Type B pancreatic cell (in vitro differentiated cells): ENCODE measurements at regions not wholly inside any gene's neighbourhood (a gene's known extent, or its start where the extent isn't known, plus 50 kb on each side); places are given as distances from the start of the nearest gene placed in this dataset.

Experiments used
- DNase-seq: peaks from one replicate; pipeline ENCODE4 v3.0.0; 2021; ENCODE audit warnings: mixed read lengths; ENCODE audit not compliant: unreplicated experiment; ENCODE audit errors: extremely low spot score
- H3K27ac Mint-ChIP-seq: 2 replicates; pipeline ENCODE4 v1.8.0; 2021; ENCODE audit warnings: mild to moderate bottlenecking, mixed read lengths
- H3K27me3 Mint-ChIP-seq: 2 replicates; pipeline ENCODE4 v1.8.0; 2021; ENCODE audit warnings: mixed read lengths
- H3K36me3 Mint-ChIP-seq: 2 replicates; pipeline ENCODE4 v1.8.0; 2021; ENCODE audit warnings: mixed read lengths
- H3K4me1 Mint-ChIP-seq: one replicate; pipeline ENCODE4 v1.8.0; 2021; ENCODE audit warnings: mixed read lengths; ENCODE audit not compliant: unreplicated experiment
- H3K4me3 Mint-ChIP-seq: 2 replicates; pipeline ENCODE4 v1.8.0; 2021; ENCODE audit warnings: mild to moderate bottlenecking, mixed read lengths
- H3K9me3 Mint-ChIP-seq: 2 replicates; pipeline ENCODE4 v1.8.0; 2021; ENCODE audit warnings: mixed read lengths
- CTCF ChIP-seq: fragments of 200-600 bp; sonication (generic); conservative IDR thresholded peaks from 2 replicates; pipeline ENCODE4 v1.5.0; 2021; ENCODE audit warnings: antibody characterized with exemption, mild to moderate bottlenecking

- TF ChIP-seq CTCF = no peak
- no peaks in the 10 kb centered on the region for H3K36me3 Mint-ChIP-seq
- H3K27me3 Mint-ChIP-seq = no peaks in the 10 kb centered on the region
- no peak overlapping the region for H3K27ac Mint-ChIP-seq
- no peaks in the 10 kb centered on the region for H3K9me3 Mint-ChIP-seq
- no peak overlapping the region for H3K4me3 Mint-ChIP-seq
- no peak for DNase-seq
- peaks cover 5% of the 10 kb centered on the region for H3K4me1 Mint-ChIP-seq
Measured at GRCh38 chr3:127033171-127033570, 50.3 kb downstream of the PLXNA1 start.

- Mint-ChIP-seq H3K27me3 (no peaks in the 10 kb centered on the region), H3K36me3 (no peaks in the 10 kb centered on the region), H3K27ac (no peak overlapping the region), H3K4me3 (no peak overlapping the region), H3K9me3 (no peaks in the 10 kb centered on the region), H3K4me1 (peaks cover 8% of the 10 kb centered on the region)
- no peak for DNase-seq
- no peak for TF ChIP-seq CTCF
Measured at GRCh38 chr3:127033786-127034185, 50.9 kb downstream of the PLXNA1 start.

DNA sequence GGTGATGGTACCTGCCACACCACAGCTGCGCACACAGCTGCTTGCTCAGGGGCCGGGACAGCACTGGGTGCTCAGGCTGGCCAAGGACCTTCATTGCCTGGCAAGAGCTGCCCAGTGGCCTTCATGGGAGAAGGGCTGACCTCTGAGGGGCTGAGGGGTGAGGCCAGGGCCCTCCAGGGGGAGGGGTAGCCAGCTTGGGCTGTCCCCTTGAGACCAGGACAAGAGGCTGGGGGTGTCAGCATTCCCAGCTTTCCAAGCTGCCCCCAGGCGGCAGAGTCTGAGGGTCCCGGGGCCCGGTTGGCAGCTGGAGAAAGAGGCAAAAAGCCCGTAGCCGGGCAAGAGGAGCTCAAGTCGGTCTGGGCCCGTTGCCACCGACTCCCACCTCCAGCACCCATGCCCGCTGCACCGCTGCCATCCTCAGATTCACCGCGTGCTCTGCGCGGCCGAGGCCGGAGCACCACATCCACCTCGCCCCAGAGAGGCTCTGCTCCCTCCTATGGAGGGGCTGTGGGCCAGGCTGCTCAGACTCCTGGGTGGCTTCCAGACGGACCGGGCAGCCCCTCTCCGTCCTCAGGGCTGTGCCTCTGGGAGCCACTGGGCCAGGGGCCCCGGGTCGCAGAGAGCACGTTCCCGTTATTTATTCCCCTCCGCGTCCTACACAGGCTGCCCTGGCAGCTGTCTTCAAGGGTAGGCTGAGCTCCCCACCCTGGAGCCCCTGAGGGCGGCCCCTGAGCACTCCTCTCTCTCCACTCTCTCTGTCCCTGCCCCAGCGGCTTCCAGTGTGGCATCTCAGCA is 51.5 kb downstream of the PLXNA1 start:
- peaks cover 8% of the 10 kb centered on the region for H3K4me1 Mint-ChIP-seq
- no peak for DNase-seq
- no peaks in the 10 kb centered on the region for H3K9me3 Mint-ChIP-seq
- no peak overlapping the region for H3K27ac Mint-ChIP-seq
- no peak for TF ChIP-seq CTCF
- H3K4me3 Mint-ChIP-seq = no peak overlapping the region
- H3K36me3 Mint-ChIP-seq = no peaks in the 10 kb centered on the region
- H3K27me3 Mint-ChIP-seq = no peaks in the 10 kb centered on the region

DNA sequence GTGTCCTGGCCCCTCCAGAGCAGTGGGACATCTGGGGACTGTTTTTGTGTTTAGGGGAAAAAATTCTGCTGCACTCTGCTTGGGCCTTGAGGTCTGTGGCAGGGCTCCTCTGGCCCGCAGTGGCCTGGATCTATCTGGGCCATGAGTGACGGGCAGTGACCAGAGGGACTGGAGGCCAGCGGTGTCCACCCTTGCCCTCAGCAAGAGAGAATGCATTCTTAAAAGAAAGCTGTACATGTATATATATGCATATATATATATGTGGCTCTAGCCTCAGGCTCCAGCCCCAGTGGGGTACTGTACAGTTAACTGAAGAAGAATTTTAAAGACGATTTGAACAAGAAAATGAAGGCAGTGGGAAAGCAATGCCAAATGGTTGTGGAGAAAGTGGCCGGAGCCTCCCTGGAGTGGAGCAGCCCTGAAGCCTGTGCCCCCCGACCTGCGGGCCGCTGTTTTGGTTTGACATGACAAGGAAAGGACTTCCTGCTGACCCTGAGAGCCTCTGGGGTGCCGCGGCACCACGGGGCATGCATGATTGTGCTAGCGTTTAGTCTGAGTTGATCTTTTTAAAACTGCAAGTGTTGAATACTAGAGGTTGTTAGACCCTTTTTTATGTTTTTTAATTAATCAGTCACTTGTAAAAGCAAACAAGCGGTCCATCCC is 52.2 kb downstream of the PLXNA1 start:
- H3K4me3 Mint-ChIP-seq = no peak overlapping the region

GRCh38 chr3:127035677-127036076 is 52.8 kb downstream of the PLXNA1 start:
- no peak for TF ChIP-seq CTCF
- DNase-seq = no peak
- no peaks in the 10 kb centered on the region for H3K9me3 Mint-ChIP-seq
- peaks cover 8% of the 10 kb centered on the region for H3K4me1 Mint-ChIP-seq
- H3K36me3 Mint-ChIP-seq = no peaks in the 10 kb centered on the region
- no peak overlapping the region for H3K27ac Mint-ChIP-seq
- H3K4me3 Mint-ChIP-seq = no peak overlapping the region
- peaks cover 4% of the 10 kb centered on the region for H3K27me3 Mint-ChIP-seq

More for the DNA sequence above, 52.2 kb downstream of the PLXNA1 start:
- H3K27ac Mint-ChIP-seq = no peak overlapping the region
- no peaks in the 10 kb centered on the region for H3K9me3 Mint-ChIP-seq
- no peak for DNase-seq
- H3K36me3 Mint-ChIP-seq = no peaks in the 10 kb centered on the region
- no peak for TF ChIP-seq CTCF
- H3K4me1 Mint-ChIP-seq = peaks cover 8% of the 10 kb centered on the region
- H3K27me3 Mint-ChIP-seq = peaks cover under 1% of the 10 kb centered on the region
